Omental fat pad (tissue), 3 donors: ENCODE measurements at regions not wholly inside any gene's neighbourhood (a gene's known extent, or its start where the extent isn't known, plus 50 kb on each side); places are given as distances from the start of the nearest gene placed in this dataset.
A peak's percentile ranks its signal among the peaks of the same experiment; 100 is the strongest.

ENCODE experiments used
- ATAC-seq: fragments of 150-250 bp; one replicate; pipeline ENCODE4 v1.9.1; 2016; ENCODE audit warnings: mild to moderate bottlenecking, moderate library complexity; ENCODE audit not compliant: low FRiP score
- DNase-seq: peaks from one replicate; pipeline ENCODE4 v3.0.0-alpha.2; 2019; ENCODE audit warnings: low spot score
- TF ChIP-seq, protein P1 (sequence below), 3 donors: fragments of 450-650 bp; IDR thresholded peaks; one replicate each; pipeline ENCODE4 v1.5.1; 2016 to 2017; ENCODE audit warnings: antibody characterized with exemption in 3 of 3, mild to moderate bottlenecking in 3 of 3, moderate library complexity in 2 of 3

DNA sequence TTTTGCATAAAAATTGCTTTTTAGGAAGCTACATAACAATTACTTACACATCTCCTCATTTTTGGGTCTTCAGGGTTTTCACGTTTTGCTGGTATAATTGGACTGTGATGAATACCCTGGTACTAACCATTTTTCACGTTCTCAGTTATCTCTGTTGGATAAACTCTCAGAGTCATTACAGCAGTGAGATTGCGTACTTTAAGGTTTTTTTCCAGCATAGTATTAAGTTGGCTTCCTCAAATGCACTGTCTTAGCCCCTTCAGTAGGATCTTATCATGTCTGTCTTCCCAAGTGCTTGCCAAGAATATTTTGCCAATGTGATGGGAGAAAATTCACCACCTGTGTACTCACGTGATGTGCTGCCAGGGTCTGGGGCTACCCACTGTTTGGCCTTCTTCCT, 342.5 kb downstream of the TEX29 start:
- TF ChIP-seq, protein P1, sequence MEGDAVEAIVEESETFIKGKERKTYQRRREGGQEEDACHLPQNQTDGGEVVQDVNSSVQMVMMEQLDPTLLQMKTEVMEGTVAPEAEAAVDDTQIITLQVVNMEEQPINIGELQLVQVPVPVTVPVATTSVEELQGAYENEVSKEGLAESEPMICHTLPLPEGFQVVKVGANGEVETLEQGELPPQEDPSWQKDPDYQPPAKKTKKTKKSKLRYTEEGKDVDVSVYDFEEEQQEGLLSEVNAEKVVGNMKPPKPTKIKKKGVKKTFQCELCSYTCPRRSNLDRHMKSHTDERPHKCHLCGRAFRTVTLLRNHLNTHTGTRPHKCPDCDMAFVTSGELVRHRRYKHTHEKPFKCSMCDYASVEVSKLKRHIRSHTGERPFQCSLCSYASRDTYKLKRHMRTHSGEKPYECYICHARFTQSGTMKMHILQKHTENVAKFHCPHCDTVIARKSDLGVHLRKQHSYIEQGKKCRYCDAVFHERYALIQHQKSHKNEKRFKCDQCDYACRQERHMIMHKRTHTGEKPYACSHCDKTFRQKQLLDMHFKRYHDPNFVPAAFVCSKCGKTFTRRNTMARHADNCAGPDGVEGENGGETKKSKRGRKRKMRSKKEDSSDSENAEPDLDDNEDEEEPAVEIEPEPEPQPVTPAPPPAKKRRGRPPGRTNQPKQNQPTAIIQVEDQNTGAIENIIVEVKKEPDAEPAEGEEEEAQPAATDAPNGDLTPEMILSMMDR (IDR thresholded peaks at IDR 0.05) = no peak
- ATAC-seq = peak; percentile 26

GRCh38 chr13:111663505-111663904, 343.1 kb downstream of the TEX29 start:
- DNase-seq (no peak), ATAC-seq (no peak)
- TF ChIP-seq, protein P1 (IDR thresholded peaks at IDR 0.05) = no peak

More for the DNA sequence above, 342.5 kb downstream of the TEX29 start:
- no peak for DNase-seq

DNA sequence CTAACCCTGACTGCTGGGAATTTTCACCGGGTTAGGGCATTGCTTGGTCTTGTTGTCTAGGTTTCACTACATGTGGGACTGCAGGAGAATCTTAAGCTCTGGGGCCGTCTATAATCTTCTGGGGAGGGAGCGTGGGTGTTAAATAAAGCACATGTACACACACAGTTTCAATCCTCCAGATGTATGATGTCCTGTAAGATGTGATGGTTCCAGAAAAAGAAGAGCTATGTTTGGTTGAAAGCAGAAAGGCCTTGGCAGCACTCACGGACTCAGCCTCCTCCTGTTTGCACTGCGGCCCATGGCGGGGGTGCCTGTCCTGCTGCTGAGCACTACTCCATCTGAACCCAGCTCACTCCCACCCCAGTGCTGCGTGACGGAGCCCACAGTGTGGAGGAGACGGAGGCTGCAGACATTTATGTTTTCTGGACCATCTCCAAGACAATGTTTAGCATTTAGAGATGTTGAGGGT, 343.5 kb downstream of the TEX29 start:
- ATAC-seq (no peak), DNase-seq (no peak)
- TF ChIP-seq, protein P1 (IDR thresholded peaks at IDR 0.05) = no peak

- ATAC-seq (no peak), DNase-seq (no peak)
- TF ChIP-seq, protein P1 (IDR thresholded peaks at IDR 0.05) = no peak
Observed at GRCh38 chr13:111664696-111665095, 344.3 kb downstream of the TEX29 start.

DNA sequence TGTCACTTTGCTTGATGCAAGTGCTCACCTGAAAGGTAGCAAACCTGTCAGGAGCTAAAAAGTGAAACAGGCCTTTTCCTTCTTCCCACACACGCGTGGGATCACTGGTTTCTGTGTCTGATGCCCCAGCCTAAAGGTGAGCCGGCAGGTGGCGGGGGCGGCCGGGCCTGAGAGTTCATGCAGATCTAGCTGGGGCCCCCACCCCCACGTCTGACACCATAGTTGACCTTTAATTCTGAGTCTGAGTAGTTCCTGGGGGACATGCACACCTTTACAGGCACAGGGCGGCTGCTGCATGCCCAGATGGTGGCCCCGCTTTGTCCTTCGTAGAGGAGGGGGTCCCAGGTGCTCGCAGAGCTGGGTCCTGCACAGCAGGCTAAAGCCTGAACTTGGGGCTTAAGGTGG, 345.3 kb downstream of the TEX29 start:
- TF ChIP-seq, protein P1 (IDR thresholded peaks at IDR 0.05) = no peak
- no peak for DNase-seq
- no peak for ATAC-seq

GRCh38 chr13:111666164-111666776, 345.8 kb downstream of the TEX29 start:
- ATAC-seq (no peak), DNase-seq (no peak)
- TF ChIP-seq, protein P1 (IDR thresholded peaks at IDR 0.05) = no peak

DNA sequence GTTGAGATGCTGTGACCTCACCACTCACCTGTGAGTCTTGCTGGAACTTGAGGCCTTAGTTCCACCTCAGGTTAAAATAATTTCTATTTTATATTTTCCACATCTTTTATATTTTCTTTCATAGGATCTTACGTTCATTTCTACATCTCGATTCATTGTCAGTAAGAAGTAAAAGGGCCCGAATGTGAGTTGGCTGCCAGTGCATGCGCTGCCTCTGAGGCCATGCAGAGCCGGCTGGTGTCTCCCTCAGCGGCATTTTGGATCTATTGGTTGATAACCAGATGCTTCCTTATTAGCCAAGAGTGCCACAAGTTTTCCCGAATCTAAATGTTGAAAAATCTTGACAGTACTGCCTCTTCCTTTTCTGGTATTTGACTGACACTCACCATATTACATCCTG, 347.3 kb downstream of the TEX29 start:
- DNase-seq (no peak), ATAC-seq (no peak)
- TF ChIP-seq, protein P1 (IDR thresholded peaks at IDR 0.05) = no peak
